NCI-H2107 (cell line): ENCODE measurements at regions not wholly inside any gene's neighbourhood (a gene's known extent, or its start where the extent isn't known, plus 50 kb on each side); places are given as distances from the start of the nearest gene placed in this dataset.
A peak's percentile ranks its signal among the peaks of the same experiment; 100 is the strongest.

ENCODE experiments used
- DNase-seq: peaks from one replicate; lab custom pipeline; 2025; lab: John Stamatoyannopoulos, UW

DNA sequence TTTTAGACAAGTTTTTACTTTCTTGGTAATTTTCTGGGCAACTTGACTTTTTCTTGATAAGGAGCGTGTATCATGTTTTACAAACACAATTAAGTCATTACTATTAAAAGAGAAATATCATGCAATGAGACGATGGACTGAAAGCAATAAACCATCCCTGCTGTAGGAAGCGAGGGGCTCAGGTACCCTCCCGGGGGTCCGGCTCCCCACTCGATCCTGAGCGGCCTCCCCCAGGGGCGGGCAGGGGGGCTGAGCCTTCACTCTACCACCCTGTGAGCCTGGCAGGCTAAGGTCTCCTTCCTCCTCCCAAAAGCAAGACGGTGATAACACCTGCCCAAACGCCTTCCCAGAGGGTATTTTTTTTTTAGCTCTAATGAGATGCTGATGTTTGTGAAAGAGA is 51.8 kb upstream of the ADGRA1 start:
- DNase-seq: no peak

DNA sequence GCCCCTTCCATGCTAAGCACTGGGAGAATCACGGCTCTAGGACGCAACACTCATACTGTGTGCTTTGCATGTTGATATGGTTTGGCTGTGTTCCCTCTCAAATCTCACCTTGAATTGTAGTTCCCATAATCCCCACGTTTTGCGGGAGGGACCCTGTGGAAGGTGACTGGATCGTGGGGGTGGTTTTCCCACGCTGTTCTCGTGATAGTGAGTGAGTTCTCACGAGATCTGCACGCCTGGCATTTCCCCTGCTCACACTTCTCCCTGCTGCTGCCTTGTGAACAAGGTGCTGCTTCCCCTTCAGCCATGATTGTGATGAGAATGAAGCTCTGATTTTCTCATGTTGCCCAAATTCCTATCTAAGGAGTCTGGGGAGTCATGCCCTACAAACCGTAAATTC is 53.0 kb upstream of the ADGRA1 start:
- DNase-seq: no peak

DNA sequence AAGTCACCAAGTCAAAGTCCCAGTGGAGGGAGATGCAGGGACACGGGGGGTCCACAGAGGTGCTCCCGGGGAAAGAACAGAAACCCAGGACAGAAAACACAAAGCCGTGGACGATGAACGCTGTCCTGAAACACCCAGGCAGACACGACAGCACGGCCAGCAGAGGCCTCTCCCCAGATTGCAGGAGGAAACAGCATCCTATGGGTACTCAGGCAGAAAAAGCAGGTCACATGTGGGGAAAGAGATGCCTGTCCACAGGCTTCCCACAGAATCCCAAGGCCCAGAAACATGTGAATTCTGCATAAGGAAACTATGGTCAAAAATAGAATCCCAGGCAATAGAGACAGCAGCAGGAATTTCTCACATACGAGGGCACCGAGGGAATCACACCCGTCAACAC is 53.6 kb upstream of the ADGRA1 start:
- no peak for DNase-seq

DNA sequence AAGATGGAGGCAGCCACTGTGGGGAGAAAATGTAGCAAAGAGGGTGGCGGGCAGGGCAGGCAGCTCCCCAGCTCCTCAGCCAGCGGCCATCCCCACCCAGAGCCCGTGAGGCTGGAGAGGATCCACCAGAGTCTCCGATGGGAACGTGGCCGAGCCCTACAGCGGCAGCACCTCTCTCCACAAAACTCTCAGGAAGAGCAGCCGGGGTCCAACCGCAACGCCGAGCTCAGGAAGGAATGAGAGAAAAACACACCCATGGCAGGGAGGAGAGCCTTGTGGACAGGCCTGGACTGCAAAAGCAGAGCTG is 54.0 kb upstream of the ADGRA1 start:
- no peak for DNase-seq

DNA sequence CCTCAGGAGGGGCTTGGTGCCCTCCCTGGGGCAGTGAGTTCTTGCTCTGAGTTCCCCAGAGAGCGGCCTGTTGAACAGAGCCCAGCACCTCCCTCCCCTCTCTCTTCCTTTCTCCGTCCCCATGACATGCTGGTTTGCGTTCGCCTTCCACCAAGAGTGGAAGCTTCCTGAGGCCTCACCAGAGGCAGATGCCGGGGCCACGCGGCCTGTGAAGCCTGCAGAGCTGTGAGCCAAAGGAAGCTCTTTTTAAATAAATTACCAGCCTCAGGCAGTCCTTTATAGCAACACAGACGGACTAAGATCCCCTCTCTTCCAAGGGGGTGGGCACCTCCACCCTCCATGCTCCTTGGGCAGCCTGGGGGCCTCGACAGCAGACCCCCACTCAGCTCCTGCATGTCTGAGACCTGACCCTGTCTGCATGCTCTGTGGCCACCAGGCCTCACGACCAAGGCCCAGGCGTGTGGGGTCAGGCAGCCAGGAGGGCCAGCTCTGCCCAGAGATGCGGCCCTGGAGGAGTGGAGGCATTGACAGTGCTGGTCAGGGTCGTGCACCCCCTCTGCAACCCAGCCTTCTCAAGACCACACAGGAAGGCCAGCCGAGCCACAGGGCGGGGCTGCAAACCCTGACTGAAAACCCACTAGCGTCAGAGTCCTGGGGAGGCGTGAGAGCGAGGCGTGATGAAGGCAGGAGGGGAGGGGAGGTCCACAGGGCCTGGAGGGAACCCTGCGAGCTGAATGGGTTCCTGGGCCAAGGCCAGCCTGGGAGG is 54.6 kb upstream of the ADGRA1 start:
- DNase-seq: no peak

DNA sequence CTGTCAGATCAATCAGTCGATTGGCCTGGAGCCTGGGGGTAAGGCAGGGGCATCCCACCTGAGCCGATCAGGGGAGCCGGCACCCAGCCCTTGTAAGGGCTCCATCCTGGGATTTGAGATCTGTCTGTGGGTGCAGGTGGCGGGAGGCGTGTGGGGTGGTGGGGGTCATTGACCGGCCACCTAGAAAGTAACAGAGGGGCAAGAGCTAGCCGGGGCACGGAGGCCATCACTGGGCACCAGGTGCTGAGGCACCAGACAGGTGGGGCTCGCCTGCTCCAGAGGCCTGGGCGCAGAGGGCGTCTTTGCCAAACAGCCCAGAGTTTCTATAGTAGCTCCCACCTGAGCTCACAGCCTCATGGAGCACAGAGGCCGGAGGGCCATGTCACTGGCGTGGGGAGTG is 55.5 kb upstream of the ADGRA1 start:
- DNase-seq: no peak

DNA sequence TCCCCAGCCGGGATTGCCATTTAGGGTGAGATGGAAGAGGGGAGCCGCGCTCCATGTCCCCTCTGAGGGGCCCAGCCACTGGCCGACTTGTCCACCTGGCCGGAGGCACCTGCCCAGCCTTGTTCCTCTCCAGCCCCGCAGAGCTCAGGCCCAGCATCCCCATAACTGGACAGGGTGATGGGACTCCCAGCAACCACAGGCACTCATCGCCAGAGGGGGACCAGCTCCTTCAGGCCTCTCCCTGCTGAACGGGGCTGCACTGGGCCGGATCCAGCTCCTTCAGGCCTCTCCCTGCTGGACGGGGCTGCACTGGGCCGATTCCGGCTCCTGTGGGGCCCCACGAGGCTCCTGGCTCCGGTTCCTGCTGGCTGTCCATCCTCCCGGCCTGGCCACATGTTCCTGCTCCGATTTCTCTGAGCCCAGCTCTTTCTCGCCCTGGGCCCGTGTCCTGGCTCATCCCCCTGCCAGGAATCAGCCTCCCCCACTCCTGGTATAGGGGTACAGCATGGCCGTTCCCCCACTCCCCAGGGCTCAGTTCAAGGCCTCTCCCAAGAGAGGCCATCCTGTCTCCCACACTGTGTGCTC is 56.1 kb upstream of the ADGRA1 start:
- DNase-seq: no peak

DNA sequence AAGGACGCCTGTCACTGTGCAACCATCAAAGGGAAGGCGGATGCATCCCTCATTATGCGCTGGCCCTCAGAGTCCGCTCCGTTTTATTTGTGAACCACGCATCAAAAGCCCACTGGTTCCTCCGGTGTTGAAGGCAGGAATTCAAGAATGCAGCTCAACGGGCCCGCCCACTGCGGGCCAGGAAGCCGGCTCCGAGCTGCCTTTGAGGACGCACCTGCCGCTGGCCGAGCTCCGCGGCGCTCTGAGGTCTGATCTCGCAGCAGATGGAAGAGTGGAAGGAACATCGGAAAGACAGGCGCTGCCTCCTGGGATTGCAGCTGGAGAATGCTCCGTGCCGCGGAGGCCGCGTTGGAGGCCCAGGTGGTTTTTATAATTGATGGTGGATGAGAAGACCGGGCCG is 56.9 kb upstream of the ADGRA1 start:
- no peak for DNase-seq

DNA sequence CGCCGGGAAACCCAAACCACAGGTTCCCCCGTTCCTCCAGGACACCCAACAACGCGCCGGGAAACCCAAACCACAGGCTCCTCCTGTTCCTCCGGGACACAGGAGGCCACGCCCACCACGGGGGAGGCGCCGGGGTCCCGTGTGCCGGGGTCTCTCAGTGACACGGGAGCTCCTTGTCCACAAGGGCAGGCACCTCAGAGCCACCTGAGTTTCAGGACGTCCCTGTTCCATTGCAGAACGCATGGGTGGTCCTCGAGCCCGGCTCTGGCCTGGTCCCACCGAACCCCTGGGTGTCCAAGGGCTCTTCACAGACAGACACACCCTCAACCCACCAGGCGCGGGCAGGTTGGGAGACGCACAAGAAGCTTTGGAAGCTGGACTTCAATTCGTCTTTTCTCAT is 57.6 kb upstream of the ADGRA1 start:
- DNase-seq: no peak

DNA sequence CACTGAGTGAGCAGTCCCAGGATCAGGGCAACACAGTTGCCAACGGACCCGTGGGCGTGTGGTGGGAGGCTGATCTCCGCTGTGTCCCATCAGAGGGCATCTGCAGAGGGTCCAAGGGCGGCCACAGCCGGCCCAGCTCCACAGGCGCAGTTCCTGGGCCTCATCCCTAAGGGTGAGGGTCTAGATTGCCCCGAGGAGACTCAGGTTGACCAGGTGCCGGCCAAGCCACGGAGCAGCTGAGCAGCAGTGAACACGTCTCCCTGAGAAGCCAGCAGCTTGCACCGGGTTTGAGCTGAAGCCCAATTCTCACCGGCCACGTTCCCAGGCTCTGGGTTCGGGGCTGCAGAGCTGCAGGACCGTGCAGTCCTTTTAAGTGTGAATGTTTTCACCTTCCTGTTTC is 58.8 kb upstream of the ADGRA1 start:
- DNase-seq: no peak

DNA sequence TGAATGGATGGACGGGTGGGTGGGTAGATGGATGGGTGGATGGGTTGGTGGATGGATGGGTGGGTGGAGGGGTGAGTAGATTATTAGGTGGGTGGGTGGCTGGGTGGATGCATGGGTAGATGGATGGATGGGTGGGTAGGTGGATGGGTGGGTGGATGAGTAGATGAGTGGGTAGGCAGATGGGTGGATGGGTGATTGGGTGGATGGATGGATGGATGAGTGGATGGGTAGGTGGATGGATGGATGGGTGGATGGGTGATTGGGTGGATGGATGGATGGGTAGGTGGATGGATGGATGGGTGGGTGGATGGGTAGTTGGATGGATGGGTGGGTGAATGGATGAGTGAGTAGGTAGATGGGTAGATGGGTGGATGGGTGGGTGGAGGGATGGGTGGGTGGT is 59.6 kb upstream of the ADGRA1 start:
- no peak for DNase-seq

DNA sequence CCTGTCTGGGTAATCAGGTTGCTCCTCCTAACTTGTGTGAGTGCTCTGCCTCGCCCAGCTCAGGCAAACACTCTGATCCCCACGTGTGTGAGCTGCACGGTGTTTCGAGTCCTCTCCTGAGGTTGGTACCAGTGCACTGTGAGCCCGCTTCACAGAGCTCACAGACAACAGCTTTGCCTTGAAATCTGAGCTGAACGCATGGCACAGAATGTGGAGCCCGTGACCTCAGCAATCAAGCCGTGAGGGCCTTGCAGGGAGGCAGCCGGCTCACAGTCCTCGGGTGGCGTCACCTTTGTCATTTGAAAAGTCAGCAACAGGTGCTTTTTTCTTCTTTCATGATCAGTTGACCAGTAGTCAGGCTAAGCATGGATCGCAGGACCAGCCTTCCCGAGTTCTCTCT is 60.2 kb upstream of the ADGRA1 start:
- DNase-seq: peak; percentile 7

DNA sequence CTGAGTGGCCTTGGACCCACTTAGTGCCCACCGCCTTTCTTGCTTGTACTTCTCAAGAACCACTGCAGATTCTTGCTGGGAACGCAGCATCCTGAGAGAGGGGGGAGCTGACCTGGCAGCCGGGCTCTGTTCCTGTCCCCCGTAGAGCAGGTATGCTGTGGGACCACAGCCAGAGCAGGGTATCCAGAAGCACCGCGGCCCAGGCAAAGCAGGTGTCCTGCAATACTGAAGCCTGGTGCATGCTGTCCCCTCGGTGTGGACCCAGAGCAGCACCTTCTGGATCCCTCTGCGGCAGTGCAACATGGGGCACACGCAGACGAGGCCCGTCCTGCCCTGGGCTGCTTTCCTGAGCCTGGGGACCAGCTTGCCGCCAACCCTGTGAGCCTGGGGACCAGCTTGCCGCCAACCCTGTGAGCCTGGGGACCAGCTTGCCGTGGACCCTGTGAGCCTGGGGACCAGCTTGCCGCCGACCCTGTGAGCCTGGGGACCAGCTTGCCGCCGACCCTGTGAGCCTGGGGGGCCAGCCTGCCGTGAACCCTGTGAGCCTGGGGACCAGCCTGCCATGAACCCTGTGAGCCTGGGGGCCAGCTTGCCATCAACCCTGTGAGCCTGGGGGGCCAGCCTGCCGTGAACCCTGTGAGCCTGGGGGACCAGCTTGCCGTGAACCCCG is 60.9 kb upstream of the ADGRA1 start:
- no peak for DNase-seq

DNA sequence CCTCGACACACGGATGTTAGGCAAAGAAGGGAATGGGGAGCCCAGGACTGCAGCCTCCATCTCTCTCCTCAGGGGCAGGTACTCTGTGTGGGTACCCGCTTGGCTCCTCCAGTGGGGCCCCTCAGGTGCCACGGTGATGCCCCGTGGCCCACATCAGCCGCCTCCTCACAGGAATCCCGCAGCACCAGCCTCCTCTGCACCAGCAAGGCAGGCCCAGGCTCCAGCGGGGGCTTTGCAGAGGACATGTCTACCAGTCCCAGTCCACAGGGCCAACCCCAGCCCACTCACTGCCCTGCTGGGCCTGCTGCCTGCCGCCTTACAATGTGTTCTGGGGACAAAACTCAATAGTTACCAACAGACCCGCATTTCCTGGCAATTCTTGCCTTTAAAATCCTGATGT is 61.6 kb upstream of the ADGRA1 start:
- no peak for DNase-seq

DNA sequence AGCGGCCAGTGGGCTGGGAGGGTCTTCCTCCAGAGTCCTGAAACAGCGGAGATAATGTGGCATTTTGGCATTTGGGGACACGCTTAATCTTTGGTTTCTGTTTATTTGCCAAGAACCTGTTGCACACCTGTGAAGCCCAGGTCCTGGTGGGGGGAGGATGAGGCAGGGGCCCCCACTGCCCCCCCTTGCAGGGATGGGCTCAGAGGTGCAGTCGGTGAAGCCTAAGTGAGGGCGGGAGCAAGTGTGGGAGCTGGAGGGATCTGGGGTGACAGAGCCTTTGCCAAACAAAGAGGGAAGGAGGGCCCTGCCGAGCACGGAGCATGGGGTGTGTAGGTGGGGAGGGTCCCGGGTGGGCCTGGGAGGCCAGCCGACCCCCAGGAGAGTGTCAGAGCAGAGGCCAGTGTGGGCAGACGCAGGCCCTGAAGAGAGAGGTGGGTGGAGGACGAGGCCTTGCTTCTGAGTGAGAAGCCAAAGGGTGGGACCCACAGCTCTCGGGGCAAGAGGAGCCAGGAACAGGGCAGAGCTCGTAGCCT is 62.1 kb upstream of the ADGRA1 start:
- DNase-seq: no peak

DNA sequence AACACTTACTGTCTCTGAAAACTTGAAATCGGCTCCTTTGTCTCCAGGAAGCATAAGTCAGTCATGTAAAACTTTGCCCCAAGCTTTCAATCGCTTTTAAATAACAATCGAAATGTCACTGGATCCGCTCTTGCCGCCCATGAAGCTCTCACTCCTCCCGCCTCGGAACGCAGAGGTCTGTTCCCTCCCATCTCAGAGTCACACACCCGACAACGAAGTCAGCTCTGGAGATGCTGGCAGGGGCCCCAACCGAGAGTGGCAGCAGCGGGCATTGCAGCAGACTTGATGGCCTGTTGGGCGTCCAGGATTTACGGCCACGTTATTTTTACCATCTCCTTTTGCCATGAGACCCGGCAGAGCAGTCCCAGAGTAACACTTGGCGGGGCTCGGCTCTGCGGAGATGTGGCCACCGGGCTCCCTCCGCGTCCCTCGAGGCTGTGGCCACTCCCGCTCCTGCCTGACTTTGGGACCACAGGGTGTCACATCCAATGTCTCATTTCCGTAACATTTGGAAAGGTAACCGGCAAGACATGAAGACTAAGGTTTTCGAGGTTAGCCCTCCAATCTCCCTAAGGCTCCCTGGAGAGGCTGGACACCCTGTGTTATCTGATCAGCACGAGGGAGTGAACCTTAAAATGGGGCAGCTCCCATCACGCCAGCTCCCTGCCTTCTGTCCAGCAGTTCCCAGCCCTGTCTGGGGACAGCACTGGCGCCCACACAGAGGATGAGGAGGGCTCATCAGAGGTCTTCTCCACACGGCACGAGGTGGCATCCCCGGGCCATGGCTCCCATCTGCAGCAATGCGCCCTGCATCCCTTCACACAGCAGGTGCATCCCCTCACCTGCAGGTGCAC is 62.8 kb upstream of the ADGRA1 start:
- DNase-seq: no peak

DNA sequence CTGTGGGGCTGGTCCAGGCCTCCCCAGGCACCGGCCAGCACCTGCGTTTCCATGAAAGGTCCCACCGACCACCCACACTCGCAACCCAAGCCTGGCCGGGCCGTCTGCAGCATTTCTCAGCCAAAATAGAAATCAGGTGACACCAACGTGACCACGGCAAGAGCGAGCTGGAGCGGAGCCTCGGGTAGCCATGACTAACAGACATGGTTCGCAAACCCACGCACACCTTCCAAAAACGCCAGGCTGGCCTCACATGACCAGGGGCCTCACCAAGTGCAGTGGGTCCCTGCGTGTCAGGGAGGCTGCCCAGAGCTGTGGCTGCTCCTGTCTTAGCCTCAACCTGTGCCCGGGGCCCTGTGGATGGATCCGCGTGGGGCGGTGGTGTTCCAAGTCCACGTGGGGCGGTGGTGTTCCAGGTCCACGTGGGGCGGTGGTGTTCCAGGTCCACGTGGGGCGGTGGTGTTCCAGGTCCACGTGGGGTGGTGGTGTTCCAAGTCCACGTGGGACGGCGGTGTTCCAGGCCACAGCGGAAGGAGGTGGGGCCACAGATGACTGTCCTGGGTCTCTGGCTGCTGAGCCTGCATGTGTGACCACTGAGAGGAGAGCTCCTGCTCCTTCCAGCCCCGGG is 64.4 kb upstream of the ADGRA1 start:
- DNase-seq: no peak

DNA sequence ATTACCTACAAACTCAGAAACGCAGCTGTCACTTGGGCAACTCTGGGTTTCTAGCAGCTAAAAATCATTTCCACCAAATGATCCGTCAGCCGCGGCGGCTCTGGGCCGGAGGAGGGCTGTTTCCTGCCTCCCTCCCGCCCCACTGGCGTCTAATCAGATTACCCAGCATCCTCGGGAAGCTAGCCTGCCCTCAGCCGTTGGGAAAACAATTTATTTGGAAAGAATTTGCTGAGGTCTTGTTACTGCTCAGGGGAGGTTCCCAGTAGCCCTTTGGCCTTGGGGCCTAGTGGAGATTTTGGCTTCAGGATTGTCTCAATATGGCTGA is 65.0 kb upstream of the ADGRA1 start:
- DNase-seq: no peak

DNA sequence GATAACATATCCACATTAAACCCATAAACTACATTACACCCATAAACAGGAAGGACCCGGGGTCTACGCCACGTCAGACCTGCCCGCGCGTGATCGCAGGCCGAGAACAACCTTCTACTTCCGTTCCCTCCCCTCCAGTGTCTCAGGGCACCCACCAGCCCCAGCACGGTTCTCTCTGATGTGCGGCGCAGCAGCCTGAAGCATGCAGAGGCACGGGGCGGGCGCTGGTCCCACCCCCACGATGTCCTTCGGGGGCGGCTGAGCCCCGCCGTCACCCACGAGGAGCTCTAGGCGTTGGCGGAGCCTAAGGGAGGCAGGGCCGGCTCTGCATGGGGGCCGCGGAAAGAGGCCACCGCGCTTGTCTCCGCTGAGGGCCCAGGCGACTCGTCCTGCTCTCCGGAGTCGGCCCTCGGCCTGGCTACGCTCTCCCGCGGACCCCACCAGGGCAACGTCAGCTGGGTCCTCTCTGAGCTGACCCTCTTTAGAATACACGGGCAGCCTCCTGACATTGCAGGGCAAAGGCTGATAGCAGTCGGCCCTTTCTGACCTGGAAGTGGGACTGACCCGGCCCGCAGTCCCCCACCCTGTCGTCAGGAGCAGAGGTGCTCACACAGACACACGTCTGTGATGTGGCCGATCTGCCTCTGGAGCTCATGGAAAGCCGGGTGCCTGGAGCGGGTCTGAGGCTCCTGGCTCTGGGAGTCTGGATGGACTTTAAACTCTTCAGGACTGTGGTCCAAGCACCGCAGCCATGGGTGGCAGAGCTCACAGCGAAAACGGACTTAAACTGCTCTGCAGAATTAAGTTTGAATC is 65.6 kb upstream of the ADGRA1 start:
- DNase-seq: no peak

DNA sequence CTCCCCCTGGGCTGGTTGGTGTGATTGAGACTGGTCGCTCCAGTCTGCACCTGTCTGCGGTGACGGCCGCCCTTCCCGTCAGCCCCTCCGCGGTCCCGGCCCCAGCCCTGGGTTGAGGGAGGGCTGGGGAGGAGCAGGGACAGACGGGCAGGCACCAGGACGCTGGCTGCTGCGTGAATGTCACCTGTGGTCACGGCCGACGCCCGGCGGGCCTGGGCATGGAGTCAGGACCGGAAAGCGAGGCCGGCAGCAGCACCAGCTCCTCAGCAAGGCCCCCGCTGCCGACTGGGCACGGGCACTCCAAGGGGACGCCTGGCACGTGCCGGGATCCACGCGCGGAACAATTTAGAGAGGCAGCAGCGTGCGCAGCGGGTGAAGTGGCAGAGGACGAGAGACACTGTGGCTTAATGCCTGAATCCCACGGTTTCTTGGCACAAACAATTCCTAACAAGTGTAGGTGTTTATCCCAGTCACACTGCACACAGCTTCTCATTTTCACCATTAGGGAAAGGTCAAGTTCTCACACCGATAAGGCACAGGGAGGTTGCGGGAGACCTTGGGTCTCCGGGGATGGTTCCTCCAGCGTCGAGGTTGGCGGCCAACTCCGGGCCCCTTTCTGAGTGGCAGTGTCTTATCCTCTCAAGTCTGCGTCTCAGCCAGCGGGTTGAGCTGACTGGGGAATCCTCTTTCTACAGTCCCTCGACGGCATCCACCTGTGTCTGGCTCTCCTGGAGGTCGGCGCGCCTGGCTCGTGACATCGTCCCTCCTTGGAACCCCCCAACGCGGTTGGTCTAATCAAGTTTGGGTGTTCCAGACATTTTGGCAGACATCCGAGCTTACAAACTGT is 66.4 kb upstream of the ADGRA1 start:
- DNase-seq: no peak
